ENCODE measurements at regions not wholly inside any gene's neighbourhood (a gene's known extent, or its start where the extent isn't known, plus 50 kb on each side); places are given as distances from the start of the nearest gene placed in this dataset.
"Not testable (repeated sequence)": the region's sequence is repeated elsewhere in the genome, so short reads cannot be mapped to it uniquely, and the experiment has no call there.

DNA sequence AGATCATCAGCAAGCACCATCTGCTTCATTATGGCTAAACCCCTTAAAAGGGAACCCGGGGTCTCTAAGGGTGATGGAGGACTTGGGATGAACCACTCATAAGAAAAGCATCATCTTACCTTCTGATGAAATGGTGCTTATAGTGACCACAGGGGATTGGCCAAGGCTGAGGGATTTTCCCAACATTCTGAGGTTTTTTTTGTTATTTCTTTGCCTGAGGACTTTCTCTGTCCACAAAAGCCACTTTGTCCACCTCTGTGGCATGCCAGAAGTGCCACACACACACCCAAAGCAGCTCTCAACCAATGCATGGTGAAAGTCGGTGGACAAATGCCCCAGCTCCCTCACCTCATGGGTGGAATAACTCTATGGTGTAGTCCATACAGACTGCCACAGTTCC, 79.3 kb upstream of the TOP1 start:
- H3K36me3 Mint-ChIP-seq, result peaks cover 0 to 3% (median 3%) of the 10 kb centered on the region in 3 donors
- peaks cover 5 to 6% (median 5%) of the 10 kb centered on the region in 3 donors for H3K27me3 Mint-ChIP-seq (ENCODE audit: low read depth in 3 of 3)
- H3K4me3 Mint-ChIP-seq, result no peak overlapping the region
- no peaks in the 10 kb centered on the region for H3K9me3 Mint-ChIP-seq
- no peaks in the 10 kb centered on the region for H3K4me1 Mint-ChIP-seq
- no peak for DNase-seq
- H3K27ac Mint-ChIP-seq, result no peak overlapping the region

DNA sequence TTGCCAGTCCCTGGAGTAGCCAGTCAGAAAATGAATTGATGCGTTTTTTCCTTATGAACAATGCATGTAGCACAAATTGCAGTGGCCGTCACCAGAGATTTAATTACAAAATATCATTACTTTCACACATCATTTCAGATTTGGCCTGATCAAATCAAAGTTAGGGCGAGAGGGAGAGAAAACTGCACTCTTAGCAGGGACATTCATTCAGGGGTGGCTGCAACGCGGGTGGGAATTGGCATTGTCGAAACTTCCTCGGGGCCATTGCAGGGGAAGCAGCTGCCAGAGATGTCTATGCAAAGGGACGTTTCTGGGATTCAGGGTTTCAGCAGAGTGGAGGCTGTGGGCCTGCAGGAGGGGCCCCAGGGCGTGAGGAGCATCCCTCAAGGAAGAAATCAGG, 76.5 kb upstream of the TOP1 start:
- Mint-ChIP-seq H3K4me3 (no peak overlapping the region), H3K27me3 (ENCODE audit: low read depth in 3 of 3) (peaks cover 0 to 6% (median 4%) of the 10 kb centered on the region in 3 donors), H3K36me3 (peaks cover 0 to 4% (median 0%) of the 10 kb centered on the region in 3 donors), H3K4me1 (no peaks in the 10 kb centered on the region), H3K9me3 (no peaks in the 10 kb centered on the region), H3K27ac (no peak overlapping the region)
- DNase-seq, result no peak

- Mint-ChIP-seq H3K9me3 (no peaks in the 10 kb centered on the region), H3K27me3 (ENCODE audit: low read depth in 3 of 3) (peaks cover 0 to 10% (median 6%) of the 10 kb centered on the region in 3 donors), H3K4me1 (no peaks in the 10 kb centered on the region), H3K4me3 (no peak overlapping the region), H3K27ac (no peak overlapping the region), H3K36me3 (peaks cover 0 to 4% (median 0%) of the 10 kb centered on the region in 3 donors)
- no peak for DNase-seq
These were observed 75.2 kb upstream of the TOP1 start for GRCh38 chr20:40953416-40953815.

- peaks cover 0 to 4% (median 0%) of the 10 kb centered on the region in 3 donors for H3K36me3 Mint-ChIP-seq
These were observed 74.8 kb upstream of the TOP1 start for GRCh38 chr20:40953856-40954255.

DNA sequence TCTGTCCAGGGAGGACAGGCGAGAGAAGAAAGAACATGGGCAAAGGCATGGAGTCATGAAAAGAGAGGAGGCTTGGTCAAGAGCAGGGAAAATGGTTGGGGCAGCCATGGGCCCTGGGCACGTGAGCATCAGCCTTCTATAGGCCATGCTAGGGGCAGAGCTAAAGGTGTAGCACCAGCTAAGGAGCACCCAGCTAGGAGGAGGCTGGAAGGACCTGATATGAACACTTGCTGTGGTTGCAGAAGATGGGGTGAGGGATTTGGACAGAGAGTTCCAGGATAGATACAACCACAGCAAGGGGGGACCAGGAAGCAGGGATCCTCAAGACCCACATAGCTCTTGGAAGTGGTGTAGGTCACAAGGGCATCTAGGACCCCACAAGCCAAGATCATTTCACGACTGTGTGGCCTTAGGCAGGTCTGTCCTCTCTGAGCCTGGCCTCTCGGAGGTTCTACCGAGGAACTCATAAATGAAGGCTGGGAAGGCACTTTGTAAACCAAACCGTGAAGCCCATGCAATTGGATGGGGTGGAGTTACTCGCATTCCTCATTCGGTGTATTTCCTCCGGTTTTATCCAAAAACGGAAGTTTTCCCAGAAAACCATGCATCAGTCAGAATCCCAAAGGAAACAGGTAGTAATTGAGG, 74.0 kb upstream of the TOP1 start:
- H3K4me3 Mint-ChIP-seq, result no peak overlapping the region
- peaks cover 3 to 10% (median 3%) of the 10 kb centered on the region in 3 donors for H3K27me3 Mint-ChIP-seq (ENCODE audit: low read depth in 3 of 3)
- H3K9me3 Mint-ChIP-seq, result no peaks in the 10 kb centered on the region
- no peak overlapping the region for H3K27ac Mint-ChIP-seq
- DNase-seq, result no peak
- peaks cover 0 to 4% (median 0%) of the 10 kb centered on the region in 3 donors for H3K36me3 Mint-ChIP-seq
- H3K4me1 Mint-ChIP-seq, result no peaks in the 10 kb centered on the region

More at GRCh38 chr20:40953856-40954255, 74.8 kb upstream of the TOP1 start:
- no peaks in the 10 kb centered on the region for H3K4me1 Mint-ChIP-seq
- H3K9me3 Mint-ChIP-seq, result no peaks in the 10 kb centered on the region
- H3K27me3 Mint-ChIP-seq (ENCODE audit: low read depth in 3 of 3), result peaks cover 3 to 10% (median 6%) of the 10 kb centered on the region in 3 donors
- no peak for DNase-seq
- no peak overlapping the region for H3K4me3 Mint-ChIP-seq
- H3K27ac Mint-ChIP-seq, result no peak overlapping the region

GRCh38 chr20:40955326-40955725, 73.3 kb upstream of the TOP1 start:
- H3K4me3 Mint-ChIP-seq, result no peak overlapping the region
- no peaks in the 10 kb centered on the region for H3K9me3 Mint-ChIP-seq
- H3K36me3 Mint-ChIP-seq, result peaks cover 0 to 4% (median 0%) of the 10 kb centered on the region in 3 donors
- no peak overlapping the region for H3K27ac Mint-ChIP-seq
- DNase-seq, result no peak
- H3K27me3 Mint-ChIP-seq (ENCODE audit: low read depth in 3 of 3), result peaks cover 2 to 10% (median 3%) of the 10 kb centered on the region in 3 donors
- H3K4me1 Mint-ChIP-seq, result no peaks in the 10 kb centered on the region

- H3K27me3 Mint-ChIP-seq (ENCODE audit: low read depth in 3 of 3); H3K4me1 Mint-ChIP-seq; H3K27ac Mint-ChIP-seq; H3K4me3 Mint-ChIP-seq; DNase-seq; H3K9me3 Mint-ChIP-seq; H3K36me3 Mint-ChIP-seq: not testable (repeated sequence)
These were observed 72.8 kb upstream of the TOP1 start for GRCh38 chr20:40955826-40956225.

- peaks cover 4 to 5% of the 10 kb centered on the region in 2 donors for H3K4me1 Mint-ChIP-seq
- no peak overlapping the region for H3K4me3 Mint-ChIP-seq
- no peak for DNase-seq
- H3K27ac Mint-ChIP-seq, result no peak overlapping the region
- peaks cover 2 to 13% (median 3%) of the 10 kb centered on the region in 3 donors for H3K27me3 Mint-ChIP-seq (ENCODE audit: low read depth in 3 of 3)
- no peaks in the 10 kb centered on the region for H3K9me3 Mint-ChIP-seq
- H3K36me3 Mint-ChIP-seq, result peaks cover 0 to 4% (median 0%) of the 10 kb centered on the region in 3 donors
These were observed 71.9 kb upstream of the TOP1 start for GRCh38 chr20:40956542-40957264.

GRCh38 chr20:40957265-40957760, 71.3 kb upstream of the TOP1 start:
- Mint-ChIP-seq H3K36me3 (peaks cover 0 to 4% (median 0%) of the 10 kb centered on the region in 3 donors), H3K27me3 (ENCODE audit: low read depth in 3 of 3) (peaks cover 2 to 9% (median 5%) of the 10 kb centered on the region in 3 donors), H3K27ac (no peak overlapping the region), H3K4me1 (peaks cover 10% of the 10 kb centered on the region in 2 donors), H3K9me3 (no peaks in the 10 kb centered on the region), H3K4me3 (no peak overlapping the region)
- DNase-seq, result no peak

DNA sequence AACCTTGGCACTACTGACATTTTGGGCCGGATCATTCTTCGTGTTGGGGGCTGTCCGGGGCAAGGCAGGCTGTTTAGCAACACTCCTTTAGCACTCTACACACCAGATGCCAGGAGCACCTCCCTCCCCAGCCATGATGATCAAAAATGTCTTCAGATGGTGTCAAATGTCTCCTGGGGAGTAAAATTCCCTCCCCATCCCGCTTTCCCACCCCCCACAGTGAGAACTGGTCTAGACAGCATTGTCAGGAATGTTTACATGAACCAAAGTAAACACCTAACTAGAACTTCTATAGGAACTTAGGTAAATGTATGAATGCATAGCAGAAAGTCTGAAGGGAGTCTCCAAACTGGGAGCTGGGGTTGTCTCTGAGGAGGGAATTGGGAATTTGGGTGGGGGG, 70.0 kb upstream of the TOP1 start:
- H3K9me3 Mint-ChIP-seq, result no peaks in the 10 kb centered on the region
- H3K27me3 Mint-ChIP-seq (ENCODE audit: low read depth in 3 of 3), result peaks cover 2 to 9% (median 5%) of the 10 kb centered on the region in 3 donors
- H3K4me1 Mint-ChIP-seq, result peaks cover 10 to 11% of the 10 kb centered on the region in 2 donors
- DNase-seq, result no peak
- H3K4me3 Mint-ChIP-seq, result no peak overlapping the region
- H3K36me3 Mint-ChIP-seq, result peaks cover 0 to 4% (median 0%) of the 10 kb centered on the region in 3 donors
- H3K27ac Mint-ChIP-seq, result no peak overlapping the region

- no peak overlapping the region for H3K4me3 Mint-ChIP-seq
- no peak for DNase-seq
- H3K4me1 Mint-ChIP-seq, result peaks cover 10 to 11% of the 10 kb centered on the region in 2 donors
- H3K27me3 Mint-ChIP-seq (ENCODE audit: low read depth in 3 of 3), result peaks cover 2 to 9% (median 5%) of the 10 kb centered on the region in 3 donors
- H3K27ac Mint-ChIP-seq, result no peak overlapping the region
- H3K36me3 Mint-ChIP-seq, result no peaks in the 10 kb centered on the region
- H3K9me3 Mint-ChIP-seq, result no peaks in the 10 kb centered on the region
These were observed 69.1 kb upstream of the TOP1 start for GRCh38 chr20:40959325-40960092.

DNA sequence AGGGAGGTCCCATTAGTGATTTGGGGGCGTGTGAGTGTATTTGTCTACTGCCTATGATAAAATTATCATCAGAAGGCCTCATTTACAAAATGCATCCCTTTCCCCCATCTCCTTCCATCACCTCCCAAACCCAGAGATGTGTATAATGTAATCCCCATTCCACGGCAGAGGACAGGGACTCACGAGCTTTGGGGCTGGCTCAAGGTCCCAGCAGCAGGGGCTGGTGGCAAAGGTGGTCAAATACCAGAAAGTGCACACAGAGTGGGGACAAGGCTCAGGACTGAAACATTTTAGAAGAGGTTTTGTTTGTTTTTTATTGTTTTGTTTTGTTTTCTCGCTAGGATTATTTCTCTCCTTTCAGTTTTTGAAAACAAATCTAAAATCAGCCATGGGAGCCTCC, 68.5 kb upstream of the TOP1 start:
- DNase-seq, result no peak
- no peak overlapping the region for H3K27ac Mint-ChIP-seq
- H3K36me3 Mint-ChIP-seq, result no peaks in the 10 kb centered on the region
- no peak overlapping the region for H3K4me3 Mint-ChIP-seq
- H3K27me3 Mint-ChIP-seq (ENCODE audit: low read depth in 3 of 3), result peaks cover 2 to 9% (median 5%) of the 10 kb centered on the region in 3 donors
- H3K4me1 Mint-ChIP-seq, result peaks cover 10 to 11% of the 10 kb centered on the region in 2 donors
- H3K9me3 Mint-ChIP-seq, result no peaks in the 10 kb centered on the region

- Mint-ChIP-seq H3K4me3 (no peak overlapping the region), H3K4me1 (peaks cover 10 to 11% of the 10 kb centered on the region in 2 donors), H3K36me3 (no peaks in the 10 kb centered on the region), H3K27ac (no peak overlapping the region), H3K9me3 (no peaks in the 10 kb centered on the region), H3K27me3 (ENCODE audit: low read depth in 3 of 3) (peaks cover 2 to 9% (median 5%) of the 10 kb centered on the region in 3 donors)
- DNase-seq, result no peak
These were observed 68.1 kb upstream of the TOP1 start for GRCh38 chr20:40960521-40960956.

GRCh38 chr20:40961176-40961575, 67.4 kb upstream of the TOP1 start:
- DNase-seq, result no peak
- H3K4me3 Mint-ChIP-seq, result no peak overlapping the region
- H3K4me1 Mint-ChIP-seq, result peaks cover 10 to 11% of the 10 kb centered on the region in 2 donors
- H3K36me3 Mint-ChIP-seq, result no peaks in the 10 kb centered on the region
- peaks cover 2 to 9% (median 5%) of the 10 kb centered on the region in 3 donors for H3K27me3 Mint-ChIP-seq (ENCODE audit: low read depth in 3 of 3)
- H3K27ac Mint-ChIP-seq, result no peak overlapping the region
- H3K9me3 Mint-ChIP-seq, result no peaks in the 10 kb centered on the region
